ENCODE measurements at regions not wholly inside any gene's neighbourhood (a gene's known extent, or its start where the extent isn't known, plus 50 kb on each side); places are given as distances from the start of the nearest gene placed in this dataset.

GRCh38 chr4:145287351-145287750 is 107.0 kb upstream of the OTUD4 start:
- TF ChIP-seq CSRNP3 (CRISPR knock-in tag; IDR thresholded peaks at IDR 0.05) (no peak), PPARA (CRISPR knock-in tag; IDR thresholded peaks at IDR 0.05; ENCODE audit: borderline replicate concordance) (no peak), ZFP30 (CRISPR knock-in tag; IDR thresholded peaks at IDR 0.05) (no peak), ESRRG (CRISPR knock-in tag; IDR thresholded peaks at IDR 0.05) (no peak), ZFP3 (CRISPR knock-in tag; IDR thresholded peaks at IDR 0.05) (no peak), RARB (CRISPR knock-in tag; IDR thresholded peaks at IDR 0.05) (no peak), POU6F1 (CRISPR knock-in tag; IDR thresholded peaks at IDR 0.05; ENCODE audit: borderline replicate concordance, low read depth) (no peak), CREB5 (CRISPR knock-in tag; IDR thresholded peaks at IDR 0.05; ENCODE audit: low read depth) (no peak), PATZ1 (CRISPR knock-in tag; IDR thresholded peaks at IDR 0.05; ENCODE audit: borderline replicate concordance) (no peak), OSR1 (CRISPR knock-in tag; IDR thresholded peaks at IDR 0.05) (no peak), ZC3H10 (CRISPR knock-in tag; IDR thresholded peaks at IDR 0.05) (no peak), BACH2 (CRISPR knock-in tag; IDR thresholded peaks at IDR 0.05; ENCODE audit: borderline replicate concordance) (no peak), ARNTL (CRISPR knock-in tag; IDR thresholded peaks at IDR 0.05; ENCODE audit: borderline replicate concordance, low read depth) (no peak)

Measured in SK-N-SH treated with all-trans-retinoic acid at 6 μM for 48 hours (cell line).